ENCODE measurements at regions not wholly inside any gene's neighbourhood (a gene's known extent, or its start where the extent isn't known, plus 50 kb on each side); places are given as distances from the start of the nearest gene placed in this dataset.

GRCh38 chr18:60188958-60189357 lies 183.6 kb downstream of the MC4R start:
- Histone ChIP-seq H2AFZ (ENCODE audit: control insufficient read depth, low read depth, low read length) (no peak overlapping the region), H3K4me1 (ENCODE audit: control insufficient read depth, insufficient read depth, low read length) (no peaks in the 10 kb centered on the region), H3K4me3 (no peak overlapping the region), H3K27ac (ENCODE audit: control insufficient read depth, insufficient read depth) (no peak overlapping the region), H3K9ac (ENCODE audit: control insufficient read depth, insufficient read depth, low read length) (no peak overlapping the region), H4K20me1 (ENCODE audit: control insufficient read depth, insufficient read depth) (no peaks in the 10 kb centered on the region), H3K27me3 (replicated peaks in 1 of 2; ENCODE audit: control insufficient read depth in 2 of 2, insufficient read depth in 2 of 2, low read length in 1 of 2) (peaks cover 0 to 3% of the 10 kb centered on the region in 2 experiments; a peak in 1 of 4 replicates), H3K79me2 (ENCODE audit: control insufficient read depth, insufficient read depth, low read length) (no peaks in the 10 kb centered on the region), H3K36me3 (ENCODE audit: control insufficient read depth in 2 of 2, insufficient read depth in 2 of 2, low read length in 1 of 2) (no peaks in the 10 kb centered on the region), H3K9me3 (replicated peaks; ENCODE audit: control insufficient read depth, insufficient read depth, low read length) (no peaks in the 10 kb centered on the region), H3K4me2 (ENCODE audit: control insufficient read depth, insufficient read depth) (no peak overlapping the region)
- DNase-seq (ENCODE audit: low read depth, low spot score) (no peak), FAIRE-seq (no peak), ATAC-seq (no peak)
- CTCF ChIA-PET: no interaction called here
- 0% methylated on average over 4 of the region's 4 CpGs for WGBS (ENCODE audit: insufficient coverage, insufficient replicate concordance, low lambda C conversion rate, missing lambda C conversion rate)
- BruUV-seq (replicated peaks): no TSS peak
- in situ Hi-C loops (cut with MboI) (no loop called here), intact Hi-C loops (cut with micrococcal nuclease; ENCODE audit: unreplicated experiment) (no loop called here)
- RAD21 ChIA-PET (ENCODE audit: unreplicated experiment): no interaction called here
- POLR2A ChIA-PET: no interaction called here
- SMC1A ChIA-PET (ENCODE audit: uncharacterized antibody, unreplicated experiment): interaction anchor here (0.7 to 1.2 kb wide), 2 partner anchors 42 to 283 kb away, joined by 3 read pairs; no protein-coding TSS in a partner anchor
- TF ChIP-seq SMAD1 (IDR thresholded peaks at IDR 0.05; ENCODE audit: low read depth, partially characterized antibody): no peak
- TF ChIP-seq NR2F1 (conservative IDR thresholded peaks at IDR 0.05): no peak
- TF ChIP-seq PML (IDR thresholded peaks at IDR 0.05; ENCODE audit: low read length): no peak
- TF ChIP-seq HSF1 (IDR thresholded peaks at IDR 0.05; ENCODE audit: low read depth, low read length): no peak
- no peak for TF ChIP-seq CHD1 (IDR thresholded peaks at IDR 0.05; ENCODE audit: low read depth, low read length)
- TF ChIP-seq MTA2 (IDR thresholded peaks at IDR 0.05; ENCODE audit: low read depth): no peak
- no peak for TF ChIP-seq NFYB (IDR thresholded peaks at IDR 0.05; ENCODE audit: insufficient read depth, low read depth, low read length)
- TF ChIP-seq ZNF207 (IDR thresholded peaks at IDR 0.05; ENCODE audit: borderline replicate concordance): no peak
- no peak for TF ChIP-seq ZNF687 (IDR thresholded peaks at IDR 0.05)
- no peak for TF ChIP-seq RBBP5 (conservative IDR thresholded peaks at IDR 0.05)
- no peak for TF ChIP-seq SPI1 (IDR thresholded peaks at IDR 0.05; ENCODE audit: borderline replicate concordance, insufficient read depth, low read depth, low read length)
- TF ChIP-seq SRF (IDR thresholded peaks at IDR 0.05; ENCODE audit: low read depth in 2 of 2, low read length in 2 of 2): no peak
- TF ChIP-seq CBX5 (IDR thresholded peaks at IDR 0.05; ENCODE audit: low read depth): no peak

Measured in GM12878 (cell line).